Inferior parietal cortex (tissue), 1 donor: ENCODE measurements at regions not wholly inside any gene's neighbourhood (a gene's known extent, or its start where the extent isn't known, plus 50 kb on each side); places are given as distances from the start of the nearest gene placed in this dataset.
"Not testable (repeated sequence)": the region's sequence is repeated elsewhere in the genome, so short reads cannot be mapped to it uniquely, and the experiment has no call there.

Experiments used
- DNase-seq: peaks from one replicate; pipeline ENCODE4 v3.0.0-alpha.2; 2016; ENCODE audit errors: extremely low spot score

DNA sequence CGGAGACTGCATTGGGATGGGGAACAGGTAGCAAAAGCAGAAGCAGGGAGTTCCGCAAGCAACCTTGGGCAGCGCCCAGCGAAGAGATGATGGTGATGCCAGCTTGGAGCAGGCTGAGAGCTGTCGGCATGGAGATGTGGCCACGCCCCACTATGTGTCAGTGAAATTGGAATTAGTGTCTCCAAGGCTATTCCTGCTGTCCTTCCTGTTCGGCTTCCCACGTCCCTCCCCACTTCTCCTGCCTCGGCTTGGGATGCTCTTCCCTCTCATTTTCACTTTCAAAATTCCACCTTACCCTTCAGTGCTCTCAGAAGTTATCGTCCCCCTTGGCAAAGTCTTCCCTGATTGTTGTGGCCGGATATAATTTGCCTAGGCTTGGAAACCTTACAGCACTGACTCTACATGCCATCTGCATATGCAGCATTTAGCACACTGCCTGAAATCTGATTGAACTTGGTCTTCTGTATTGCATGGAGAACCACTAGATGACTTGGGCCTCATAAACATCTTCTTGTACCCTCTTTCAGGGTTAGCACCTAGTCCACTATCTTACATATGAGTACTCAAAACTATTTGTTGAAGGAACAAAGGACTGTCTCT lies 270.7 kb upstream of the RUNX1 start:
- DNase-seq: no peak

GRCh38 chr21:35316933-35317332 lies 267.8 kb upstream of the RUNX1 start:
- DNase-seq: no peak

DNA sequence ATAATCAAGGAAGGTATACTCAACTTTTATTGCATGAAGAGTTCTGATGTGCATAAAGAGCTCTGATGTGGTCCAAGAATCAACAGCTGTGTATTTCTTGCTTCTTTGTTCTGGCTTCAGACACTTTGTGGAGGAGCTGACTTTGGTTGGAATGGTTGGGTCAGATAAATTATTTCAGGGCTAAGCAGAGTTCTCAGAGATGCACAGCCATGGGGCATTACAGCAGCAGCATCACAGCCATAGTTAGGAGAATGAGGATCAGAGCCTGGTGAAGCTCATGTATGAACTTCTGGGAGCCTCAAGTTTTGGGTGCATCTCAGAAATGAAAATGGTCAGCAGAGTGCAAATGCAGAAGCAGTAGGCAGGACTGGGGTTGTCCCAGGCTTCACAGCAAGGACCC lies 267.4 kb upstream of the RUNX1 start:
- DNase-seq: no peak

- DNase-seq: no peak
Observed at GRCh38 chr21:35314857-35315582, 265.9 kb upstream of the RUNX1 start.

DNA sequence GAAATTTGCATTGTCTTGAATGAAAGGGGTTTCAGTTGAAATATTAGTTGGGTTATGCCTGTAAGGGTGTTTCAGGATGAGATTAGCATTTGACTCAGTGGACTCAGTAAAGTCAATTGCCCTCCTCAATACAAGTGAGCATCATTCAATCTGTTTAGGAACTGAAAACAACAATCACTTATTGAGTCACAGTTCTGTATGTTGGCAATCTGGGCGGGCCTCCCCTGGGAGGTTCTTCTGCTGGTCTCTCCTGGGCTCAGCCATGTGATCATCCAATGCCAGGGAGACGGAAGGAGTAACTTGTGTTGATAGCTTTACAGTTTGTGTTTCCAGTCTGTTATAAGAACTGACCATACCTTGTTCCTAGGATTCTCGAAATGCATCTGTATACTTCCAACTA lies 262.9 kb upstream of the RUNX1 start:
- no peak for DNase-seq

GRCh38 chr21:35309316-35309715 lies 260.2 kb upstream of the RUNX1 start:
- DNase-seq: no peak

DNA sequence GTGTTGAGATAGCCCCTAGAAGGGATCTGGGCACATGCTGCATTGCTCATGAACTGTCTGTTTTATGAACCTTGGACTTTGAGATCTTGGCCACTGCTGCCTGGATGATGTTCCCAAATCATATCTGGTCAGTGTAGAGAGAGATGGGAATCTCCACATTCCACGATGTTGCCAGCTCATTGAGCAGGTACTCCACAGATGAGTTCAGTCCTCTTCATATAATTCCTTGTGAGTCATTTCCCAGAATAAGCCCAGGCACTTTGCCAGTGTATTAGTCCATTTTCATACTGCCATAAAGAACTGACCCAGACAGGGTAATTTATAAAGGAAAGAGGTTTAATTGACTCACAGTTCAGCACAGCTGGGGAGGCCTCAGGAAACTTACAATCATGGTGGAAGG lies 254.0 kb upstream of the RUNX1 start:
- DNase-seq: no peak

DNA sequence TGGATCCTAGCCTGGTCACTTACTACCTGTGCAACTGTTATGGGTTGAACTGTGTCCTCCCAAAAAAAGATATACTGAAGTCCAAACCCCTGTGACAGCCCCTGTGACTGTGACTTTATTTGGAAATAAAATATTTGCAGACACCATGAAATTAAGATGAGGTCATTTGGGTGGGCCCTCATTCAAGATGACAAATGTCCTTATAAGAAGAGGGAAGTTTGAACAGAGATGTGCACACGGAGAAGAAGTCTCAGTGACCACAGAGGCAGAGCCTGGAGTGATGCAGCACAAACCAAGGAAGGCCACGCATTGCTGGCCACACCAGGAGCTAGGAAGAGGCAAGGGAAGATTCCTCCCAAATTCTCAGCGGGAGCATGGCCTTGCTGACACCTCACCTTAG lies 249.7 kb upstream of the RUNX1 start:
- DNase-seq: no peak

GRCh38 chr21:35297665-35298064 lies 248.6 kb upstream of the RUNX1 start:
- no peak for DNase-seq

DNA sequence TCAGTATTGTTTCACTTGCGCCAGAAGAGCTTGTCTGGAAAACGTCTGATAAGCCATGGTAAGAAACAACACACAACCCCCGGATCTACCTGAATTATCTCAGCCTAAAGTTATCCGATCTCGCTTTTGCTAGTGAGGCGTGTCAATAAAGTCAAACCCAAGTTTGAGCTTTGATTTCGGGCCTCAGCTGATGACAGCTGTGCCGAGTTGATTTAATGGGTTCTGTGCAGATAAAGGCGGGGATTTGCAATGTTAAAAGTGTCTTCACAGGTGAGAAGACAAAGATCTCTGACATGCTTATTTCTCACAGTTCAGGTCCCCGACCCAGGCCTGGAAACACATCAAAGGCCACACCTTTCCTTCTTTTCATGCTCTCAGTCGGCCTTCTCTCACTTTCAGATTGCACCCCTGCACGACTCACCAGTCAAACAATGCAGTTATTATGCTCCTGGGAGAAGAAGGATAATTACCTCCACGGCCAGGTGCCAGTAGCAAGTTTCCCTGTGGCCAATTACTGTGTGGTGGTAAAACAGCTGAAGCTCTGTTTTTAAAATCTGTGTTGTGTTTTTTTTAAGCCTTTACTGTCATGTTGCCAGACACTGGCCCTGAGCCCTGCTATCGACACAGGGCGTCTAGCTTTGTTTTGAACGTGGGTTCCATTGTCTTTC lies 245.3 kb upstream of the RUNX1 start:
- DNase-seq: no peak

DNA sequence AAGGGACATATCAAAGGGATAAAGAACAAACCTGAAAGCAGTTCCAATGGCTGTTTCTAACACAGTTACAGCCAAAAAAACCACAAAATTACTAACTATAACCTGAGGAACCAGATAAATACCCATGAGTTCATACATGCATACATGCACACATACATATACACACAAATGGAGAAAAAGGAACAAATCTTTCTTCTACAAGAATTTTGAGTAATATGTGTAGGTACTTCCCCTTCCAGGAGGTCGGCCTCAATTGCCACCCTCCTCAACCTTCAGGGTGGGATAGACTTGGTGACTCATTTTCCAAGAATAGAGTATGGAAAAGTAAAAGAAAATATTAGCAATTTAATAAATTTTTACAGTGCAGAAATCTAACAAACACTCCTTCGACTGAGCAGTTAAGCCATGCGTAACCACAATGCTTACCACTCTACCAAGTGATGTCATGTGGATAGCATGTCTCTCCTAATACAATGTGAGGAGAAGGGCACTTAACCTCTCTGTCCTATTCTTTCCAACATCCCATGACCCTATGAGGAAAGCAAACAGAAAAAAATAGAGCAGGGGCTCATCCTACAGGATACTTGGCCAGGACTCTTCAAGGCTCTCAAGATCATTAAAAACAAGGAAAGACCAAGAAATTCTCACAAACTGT lies 243.0 kb upstream of the RUNX1 start:
- DNase-seq: no peak

DNA sequence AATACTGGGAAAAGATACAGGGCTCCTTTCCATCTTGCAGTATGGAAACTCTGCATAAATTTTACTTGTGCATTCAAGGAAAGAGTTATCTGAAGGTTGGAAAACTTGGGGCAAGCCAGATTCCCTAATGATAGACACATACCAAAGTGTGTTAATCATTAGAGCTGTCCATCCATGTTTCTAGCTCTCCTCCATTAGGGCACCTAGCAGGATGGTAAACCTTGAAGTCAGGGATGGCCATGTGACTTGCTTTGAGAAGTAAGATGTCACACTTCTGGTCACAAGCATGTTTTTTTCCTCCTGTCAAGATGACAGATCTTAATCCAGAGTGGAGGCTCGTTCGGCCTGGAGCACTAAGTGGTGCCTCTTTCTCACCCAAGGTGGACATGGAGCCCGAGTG lies 241.9 kb upstream of the RUNX1 start:
- DNase-seq: no peak

GRCh38 chr21:35288238-35288637 lies 239.1 kb upstream of the RUNX1 start:
- no peak for DNase-seq

DNA sequence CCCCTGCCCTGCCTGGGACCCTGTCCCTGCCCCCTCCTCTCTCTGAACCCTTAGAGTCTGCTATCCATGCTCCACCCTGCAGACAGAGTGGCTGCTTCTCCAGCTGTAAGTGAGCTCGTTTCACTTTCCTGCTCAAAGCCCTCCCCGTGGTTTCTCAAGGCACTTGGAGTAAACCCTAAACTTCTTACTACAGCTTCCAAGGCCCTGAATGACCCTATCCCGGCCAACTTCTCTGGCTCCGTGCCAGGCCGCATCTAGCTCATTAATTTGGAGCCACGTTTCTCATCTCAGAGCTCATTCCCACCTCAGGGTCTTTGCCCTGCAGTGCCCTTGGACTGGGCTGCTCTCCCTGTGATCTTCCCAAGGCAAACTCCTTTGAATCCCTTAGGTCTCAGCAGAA lies 235.1 kb upstream of the RUNX1 start:
- DNase-seq: no peak

GRCh38 chr21:35282944-35283343 lies 233.8 kb upstream of the RUNX1 start:
- DNase-seq: no peak

DNA sequence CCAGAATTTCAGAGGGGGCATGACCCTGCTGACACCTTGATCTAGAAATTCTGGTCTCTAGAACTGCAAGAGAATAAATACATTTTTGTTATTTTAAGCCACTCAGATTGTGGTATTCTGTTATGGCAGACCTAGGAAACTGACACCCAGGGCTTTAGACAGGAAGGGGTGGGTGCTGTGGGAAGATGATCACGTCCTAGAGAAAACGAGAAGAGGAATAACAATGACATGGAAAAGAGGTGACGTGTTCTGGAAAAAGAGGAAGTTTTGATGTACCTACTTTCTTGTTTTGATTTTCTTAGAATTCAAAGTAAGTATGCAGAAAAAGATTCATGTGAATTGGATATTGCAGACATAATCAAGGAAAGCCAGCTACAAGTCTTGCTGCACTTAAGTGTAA lies 232.9 kb upstream of the RUNX1 start:
- DNase-seq: no peak

- DNase-seq: no peak
Observed at GRCh38 chr21:35280231-35280630, 231.1 kb upstream of the RUNX1 start.

GRCh38 chr21:35275776-35276175 lies 226.7 kb upstream of the RUNX1 start:
- DNase-seq: no peak

- no peak for DNase-seq
Observed at GRCh38 chr21:35274923-35275322, 225.8 kb upstream of the RUNX1 start.

DNA sequence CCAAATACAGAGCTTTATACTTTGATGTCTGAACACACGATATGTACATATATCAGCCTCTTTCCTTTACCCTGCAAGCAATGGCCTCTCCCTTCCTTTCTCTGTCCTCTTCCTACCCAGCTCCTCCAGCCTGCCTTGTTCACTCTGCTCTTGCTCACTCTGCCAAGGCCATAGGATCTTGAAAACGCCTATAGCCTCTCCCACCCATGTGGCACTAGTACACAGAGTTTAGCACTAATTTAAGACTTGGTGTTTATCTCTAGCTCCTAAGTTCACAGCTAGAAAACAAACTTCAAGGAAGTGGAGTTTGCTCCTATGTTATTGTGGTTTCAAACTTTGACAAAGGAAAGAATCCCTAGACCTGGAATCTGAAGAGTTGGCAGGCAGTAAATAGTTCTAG lies 225.0 kb upstream of the RUNX1 start:
- DNase-seq: no peak

- DNase-seq: no peak
Observed at GRCh38 chr21:35273333-35273732, 224.2 kb upstream of the RUNX1 start.

DNA sequence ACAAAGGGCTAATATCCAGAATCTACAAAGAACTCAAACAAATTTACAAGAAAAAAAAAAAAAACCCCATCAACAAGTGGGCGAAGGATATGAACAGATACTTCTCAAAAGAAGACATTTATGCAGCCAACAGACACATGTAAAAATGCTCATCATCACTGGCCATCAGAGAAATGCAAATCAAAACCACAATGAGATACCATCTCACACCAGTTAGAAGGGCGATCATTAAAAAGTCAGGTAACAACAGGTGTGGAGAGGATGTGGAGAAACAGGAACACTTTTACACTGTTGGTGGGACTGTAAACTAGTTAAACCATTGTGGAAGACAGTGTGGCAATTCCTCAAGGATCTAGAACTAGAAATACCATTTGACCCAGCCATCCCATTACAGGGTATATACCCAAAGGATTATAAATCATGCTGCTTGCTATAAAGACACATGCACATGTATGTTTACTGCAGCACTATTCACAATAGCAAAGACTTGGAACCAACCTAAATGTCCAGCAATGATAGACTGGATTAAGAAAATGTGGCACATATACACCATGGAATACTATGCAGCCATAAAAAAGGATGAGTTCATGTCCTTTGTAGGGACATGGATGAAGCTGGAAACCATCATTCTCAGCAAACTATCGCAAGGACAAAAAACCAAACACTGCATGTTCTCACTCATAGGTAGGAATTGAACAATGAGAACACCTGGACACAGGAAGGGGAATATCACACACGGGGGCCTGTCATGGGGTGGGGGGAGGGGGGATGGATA lies 222.4 kb upstream of the RUNX1 start:
- not testable (repeated sequence) for DNase-seq
